Upper lobe of right lung (tissue), 1 donor: ENCODE measurements at regions not wholly inside any gene's neighbourhood (a gene's known extent, or its start where the extent isn't known, plus 50 kb on each side); places are given as distances from the start of the nearest gene placed in this dataset.

Experiments
- ATAC-seq: fragments of 200-7000 bp; cut with Tn5 transposase; one replicate; pipeline ENCODE4 v1.9.1; 2020; ENCODE audit warnings: mild to moderate bottlenecking, moderate library complexity
- DNase-seq: peaks from one replicate; pipeline ENCODE4 v3.0.0-alpha.2; 2020
- H3K27ac ChIP-seq: fragments of 200-600 bp; one replicate; pipeline ENCODE4 v1.8.0; 2022
- H3K27me3 ChIP-seq: fragments of 200-600 bp; one replicate; pipeline ENCODE4 v1.8.0; 2022; ENCODE audit warnings: mild to moderate bottlenecking
- H3K36me3 ChIP-seq: fragments of 200-600 bp; one replicate; pipeline ENCODE4 v1.8.0; 2022
- H3K4me1 ChIP-seq: fragments of 200-600 bp; one replicate; pipeline ENCODE4 v1.8.0; 2022
- H3K4me3 ChIP-seq: fragments of 200-600 bp; one replicate; pipeline ENCODE4 v1.8.0; 2022; ENCODE audit warnings: mild to moderate bottlenecking
- H3K9me3 ChIP-seq: fragments of 200-600 bp; one replicate; pipeline ENCODE4 v1.8.0; 2022
- CTCF ChIP-seq: fragments of 200-600 bp; IDR thresholded peaks from one replicate; pipeline ENCODE4 v1.8.0; 2022; ENCODE audit warnings: antibody characterized with exemption
- intact Hi-C: fragments of 100-400 bp; cut with DNase I; formaldehyde crosslinking; loops from one replicate; pipeline ENCODE4 v1.11.0; 2022
- donor health status: DM: no; HTN: yes; CAD: no; lungs with severe emphysema.

- Histone ChIP-seq H3K27ac (no peak overlapping the region), H3K27me3 (no peaks in the 10 kb centered on the region), H3K4me3 (no peak overlapping the region), H3K9me3 (no peaks in the 10 kb centered on the region), H3K36me3 (no peaks in the 10 kb centered on the region), H3K4me1 (peaks cover 8% of the 10 kb centered on the region)
- no peak for DNase-seq
- intact Hi-C loops: no loop called here
- no peak for TF ChIP-seq CTCF
- no peak for ATAC-seq
Observed at GRCh38 chr14:97975216-97975615, 1178.0 kb downstream of the VRK1 start.

GRCh38 chr14:97975962-97976361 lies 1178.8 kb downstream of the VRK1 start:
- no peaks in the 10 kb centered on the region for H3K27me3 ChIP-seq
- H3K9me3 ChIP-seq: no peaks in the 10 kb centered on the region
- ATAC-seq: no peak
- intact Hi-C loops: no loop called here
- no peak for TF ChIP-seq CTCF
- H3K36me3 ChIP-seq: no peaks in the 10 kb centered on the region
- no peak for DNase-seq
- no peak overlapping the region for H3K27ac ChIP-seq
- peaks cover 8% of the 10 kb centered on the region for H3K4me1 ChIP-seq
- no peak overlapping the region for H3K4me3 ChIP-seq

GRCh38 chr14:97976861-97977260 lies 1179.7 kb downstream of the VRK1 start:
- Histone ChIP-seq H3K27me3 (no peaks in the 10 kb centered on the region), H3K9me3 (no peaks in the 10 kb centered on the region), H3K4me1 (peaks cover 8% of the 10 kb centered on the region), H3K36me3 (no peaks in the 10 kb centered on the region), H3K4me3 (peak overlapping the region; percentile 46), H3K27ac (peak overlapping the region; percentile 67)
- intact Hi-C loops: no loop called here
- TF ChIP-seq CTCF: no peak
- DNase-seq: no peak
- ATAC-seq: peak; percentile 33

GRCh38 chr14:97977651-97978261 lies 1180.6 kb downstream of the VRK1 start:
- peak overlapping the region; percentile 67 for H3K27ac ChIP-seq
- no peaks in the 10 kb centered on the region for H3K9me3 ChIP-seq
- intact Hi-C loops: no loop called here
- peak; percentile 91 for DNase-seq
- peaks cover 8% of the 10 kb centered on the region for H3K4me1 ChIP-seq
- no peaks in the 10 kb centered on the region for H3K36me3 ChIP-seq
- peak; percentile 91 for ATAC-seq
- no peak for TF ChIP-seq CTCF
- H3K4me3 ChIP-seq: peak overlapping the region; percentile 46
- no peaks in the 10 kb centered on the region for H3K27me3 ChIP-seq

GRCh38 chr14:97978341-97978740 lies 1181.2 kb downstream of the VRK1 start:
- intact Hi-C loops: no loop called here
- H3K36me3 ChIP-seq: no peaks in the 10 kb centered on the region
- no peaks in the 10 kb centered on the region for H3K9me3 ChIP-seq
- H3K27ac ChIP-seq: peak overlapping the region; percentile 67
- peak; percentile 40 for TF ChIP-seq CTCF
- ATAC-seq (peak; percentile 88), DNase-seq (peak; percentile 85)
- peak overlapping the region; percentile 46 for H3K4me3 ChIP-seq
- peaks cover 8% of the 10 kb centered on the region for H3K4me1 ChIP-seq
- H3K27me3 ChIP-seq: no peaks in the 10 kb centered on the region
